Left lobe of liver (tissue), 2 donors: ENCODE measurements at regions not wholly inside any gene's neighbourhood (a gene's known extent, or its start where the extent isn't known, plus 50 kb on each side); places are given as distances from the start of the nearest gene placed in this dataset.
"Not testable (repeated sequence)": the region's sequence is repeated elsewhere in the genome, so short reads cannot be mapped to it uniquely, and the experiment has no call there.

Experiments used
- ATAC-seq: fragments of 200-7000 bp; cut with Tn5 transposase; one replicate; pipeline ENCODE4 v1.9.1; 2020; ENCODE audit warnings: mild to moderate bottlenecking, moderate library complexity
- DNase-seq: peaks from one replicate; pipeline ENCODE4 v3.0.0-alpha.2; 2020; ENCODE audit warnings: low spot score
- donor health status: DM: no; HTN: no; CAD: no; lungs with moderate emphysema.
- donor health status: DM: no; HTN: yes; CAD: no.

DNA sequence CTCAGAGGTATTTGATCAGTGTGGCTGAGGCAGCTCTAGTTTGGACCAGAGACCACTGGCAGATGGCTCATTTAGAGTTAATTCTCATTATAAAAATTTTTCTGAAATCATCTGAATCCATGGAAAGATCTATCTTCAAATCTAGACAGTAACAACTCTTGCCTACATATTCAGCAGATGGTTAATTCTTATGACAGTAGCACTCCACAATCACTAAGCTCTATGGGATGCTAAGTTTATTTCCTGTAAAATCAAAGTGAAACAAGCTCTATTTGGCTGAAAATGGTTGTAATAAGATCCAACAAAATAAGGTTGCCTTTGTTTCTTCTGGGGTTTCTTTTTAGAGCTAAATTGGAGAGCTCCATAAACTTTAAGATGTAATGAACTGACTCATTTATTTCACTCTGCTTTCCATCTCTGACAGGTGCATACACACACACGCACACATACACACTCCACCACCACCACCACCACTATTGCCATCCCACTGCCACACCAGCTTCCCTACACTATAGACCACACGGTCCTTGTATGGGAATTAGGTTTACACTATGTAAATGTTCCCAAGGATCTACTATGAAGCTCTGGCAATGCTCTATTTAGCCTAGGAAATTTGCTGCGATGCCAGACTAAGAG lies 293.1 kb downstream of the RPAP3 start:
- DNase-seq (no peak), ATAC-seq (no peak)

DNA sequence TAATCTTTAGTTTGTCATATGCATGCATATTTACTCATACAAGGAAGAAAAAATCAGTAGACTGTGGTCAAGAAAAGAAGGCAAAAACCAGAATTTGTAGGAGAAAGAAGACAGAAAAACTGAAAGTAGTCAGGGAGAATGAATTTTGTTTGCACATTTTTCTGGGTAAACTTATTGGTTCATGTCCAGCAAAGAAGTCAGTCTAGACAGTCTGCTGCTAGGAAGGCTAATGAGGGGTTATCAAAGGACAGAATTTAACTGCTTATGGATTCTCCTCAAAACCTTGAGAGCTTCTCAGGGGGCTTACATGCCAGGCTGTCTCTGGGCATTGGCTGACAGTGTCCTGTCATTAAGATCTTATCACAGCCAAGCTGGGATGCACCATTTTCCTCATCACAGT lies 293.9 kb downstream of the RPAP3 start:
- DNase-seq (no peak), ATAC-seq (no peak)

DNA sequence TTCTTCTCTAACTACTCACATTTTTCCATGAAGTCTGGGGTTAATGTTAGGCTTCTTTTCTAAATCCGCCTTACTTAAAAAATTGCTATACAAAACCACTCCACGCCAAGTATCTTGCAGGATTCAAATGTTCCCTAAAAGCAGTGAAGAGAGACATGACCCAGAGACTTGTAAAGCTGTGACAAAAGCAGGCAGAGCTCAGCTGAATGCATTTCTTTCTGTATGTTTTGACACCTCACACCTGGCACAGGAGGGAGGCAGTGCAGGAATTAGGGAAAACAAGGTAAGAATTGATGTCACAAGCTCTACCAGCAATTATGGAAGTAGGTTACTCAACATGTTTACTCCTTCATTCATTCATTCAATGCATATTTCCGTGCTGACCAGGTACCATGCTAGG lies 295.0 kb downstream of the RPAP3 start:
- DNase-seq (no peak), ATAC-seq (no peak)

DNA sequence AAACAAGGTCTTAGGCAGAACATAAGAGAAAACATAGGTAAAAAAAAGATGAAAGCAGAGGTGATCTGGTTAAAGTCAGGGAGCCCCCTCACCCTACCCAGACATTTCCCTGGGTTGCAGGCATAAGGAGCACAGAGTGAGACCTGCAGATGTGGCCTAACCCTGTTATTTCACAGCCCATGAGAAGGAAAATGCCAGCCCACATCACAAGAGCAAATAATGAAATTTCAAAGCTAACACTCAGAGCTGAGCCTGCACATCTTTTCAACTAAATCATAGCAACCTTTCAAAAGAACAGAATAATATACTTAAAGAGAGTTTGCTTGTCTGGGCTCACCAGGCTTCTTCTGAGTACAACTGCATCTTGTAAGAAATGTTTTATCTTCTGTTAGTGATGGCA lies 295.4 kb downstream of the RPAP3 start:
- ATAC-seq (no peak), DNase-seq (no peak)

DNA sequence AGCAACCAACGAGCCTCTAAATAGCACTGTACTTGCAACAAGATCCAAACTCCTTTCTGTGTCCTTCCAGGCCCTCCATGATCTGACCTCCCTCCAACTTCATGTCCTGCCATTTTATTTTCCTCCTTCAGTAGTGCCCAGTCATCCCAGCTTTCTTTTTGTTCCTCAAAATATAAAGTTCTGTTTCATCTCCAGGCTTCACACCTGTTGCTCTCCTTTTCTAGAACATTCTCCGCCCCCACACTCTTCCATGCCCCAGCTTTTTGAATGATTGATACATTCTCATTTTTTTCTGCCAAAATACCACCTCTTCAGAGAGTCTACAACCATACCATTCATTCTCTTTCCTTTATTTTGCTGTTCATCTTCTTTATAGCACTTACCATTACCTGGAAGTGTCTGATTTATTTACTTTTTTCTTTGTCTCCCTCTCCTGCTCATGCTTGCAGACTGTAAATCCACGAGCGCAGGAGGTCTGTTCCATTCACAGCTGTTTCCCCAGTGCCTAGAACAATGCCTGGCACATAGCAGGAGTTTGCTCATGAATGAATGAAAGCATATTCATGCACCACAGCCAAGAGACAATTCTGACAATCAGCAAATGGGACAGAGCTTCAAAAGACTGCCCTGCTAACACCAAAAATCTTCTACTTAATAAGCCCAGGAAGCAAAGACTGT lies 296.4 kb downstream of the RPAP3 start:
- ATAC-seq (no peak), DNase-seq (no peak)

DNA sequence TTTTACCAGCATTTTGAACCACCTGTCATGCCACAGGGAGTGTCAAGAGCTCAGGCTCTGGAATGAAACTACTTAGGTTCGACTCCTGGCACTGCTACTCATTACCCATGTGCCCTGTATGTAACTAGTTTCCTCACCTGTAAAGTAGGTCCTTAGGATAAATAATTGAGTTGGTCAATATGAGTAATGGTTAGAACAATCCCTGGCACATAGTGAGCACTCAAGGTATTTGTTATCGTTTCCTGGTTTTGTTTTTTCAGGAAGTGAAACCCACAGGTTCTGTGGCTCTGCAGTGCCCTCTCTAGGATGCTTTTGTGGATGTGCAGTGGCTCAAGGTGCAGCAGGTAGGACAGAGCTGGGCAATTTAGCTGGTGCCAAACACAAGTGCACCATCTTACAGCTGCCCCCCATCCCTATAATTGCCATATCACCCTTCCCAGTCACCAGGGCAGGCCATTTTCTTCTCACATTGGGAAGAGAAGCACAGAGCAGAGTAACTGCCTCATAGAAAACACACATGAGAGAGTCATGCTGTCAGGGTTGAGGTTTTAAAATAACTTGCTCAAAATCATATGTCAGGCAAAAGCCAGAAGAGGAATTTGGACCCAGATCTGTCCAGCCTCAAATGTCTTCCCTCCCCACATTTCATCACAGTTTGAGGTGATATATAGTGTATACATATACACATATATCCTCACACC lies 297.5 kb downstream of the RPAP3 start:
- DNase-seq (no peak), ATAC-seq (no peak)

DNA sequence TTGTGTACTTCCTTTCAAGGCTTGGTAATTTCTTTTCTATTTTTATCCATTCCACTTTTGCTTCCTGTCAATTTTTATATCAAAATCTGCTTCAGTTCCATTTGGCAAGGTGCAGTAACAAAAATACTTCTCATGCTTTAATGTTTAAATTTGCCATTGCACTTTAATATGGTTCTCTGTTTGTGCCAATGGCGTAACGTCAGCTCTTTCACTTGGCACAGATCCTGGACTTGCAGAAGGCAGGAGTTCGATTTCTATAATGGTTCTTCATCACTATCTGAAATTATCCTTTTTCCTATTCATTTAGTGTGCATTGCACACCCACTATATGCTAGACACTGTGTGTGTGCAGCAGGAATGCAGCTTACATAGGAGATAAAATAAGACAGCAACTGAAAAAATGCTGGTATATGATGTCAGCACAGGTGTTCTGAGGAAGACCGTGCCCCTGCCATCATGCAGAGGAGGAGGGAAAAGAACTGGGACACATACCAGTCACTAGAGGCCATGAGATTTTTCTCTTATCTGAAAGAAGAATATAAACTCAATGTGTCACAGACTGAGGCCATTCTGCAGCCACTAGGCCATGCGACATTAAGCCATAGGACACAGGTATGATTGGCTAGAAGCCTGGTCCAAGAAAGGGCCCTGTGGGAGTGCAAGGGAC lies 298.2 kb downstream of the RPAP3 start:
- no peak for DNase-seq
- ATAC-seq: peak; percentile 52

DNA sequence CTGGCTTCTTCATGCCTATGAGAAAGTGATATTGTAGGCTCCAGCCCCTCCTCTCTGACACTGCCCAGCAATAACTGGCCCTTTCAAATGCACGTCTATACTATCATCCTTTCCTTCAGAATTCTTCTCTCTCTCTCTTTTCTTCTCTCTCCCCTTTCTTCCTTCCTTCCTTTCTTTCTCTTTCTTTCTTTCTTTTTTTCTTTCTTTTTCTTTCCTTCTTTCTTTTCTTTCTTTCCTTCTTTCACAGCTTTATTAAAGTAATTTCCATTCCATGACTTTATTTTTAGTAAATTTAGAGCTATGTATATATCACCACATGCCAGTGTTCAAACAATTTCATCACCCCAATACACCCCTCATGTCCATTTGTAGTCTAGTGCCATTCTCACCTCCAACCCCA lies 302.1 kb downstream of the RPAP3 start:
- no peak for ATAC-seq
- no peak for DNase-seq

DNA sequence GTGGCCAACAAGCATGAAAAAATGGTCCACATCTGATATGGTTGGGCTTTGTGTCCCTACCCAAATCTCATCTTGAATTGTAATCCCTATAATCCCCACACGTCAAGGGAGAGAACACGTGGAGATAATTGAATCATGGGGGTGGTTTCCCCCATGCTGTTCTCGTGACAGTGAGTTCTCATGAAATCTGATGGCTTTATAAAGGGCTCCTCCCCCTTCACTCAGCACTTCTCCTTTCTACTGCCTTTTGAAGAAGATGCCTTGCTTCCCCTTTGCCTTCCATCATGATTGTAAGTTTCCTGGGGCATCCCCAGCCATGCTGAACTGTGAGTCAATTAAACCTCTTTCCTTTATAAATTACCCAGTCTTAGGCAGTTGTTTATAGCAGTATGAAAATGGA lies 304.6 kb downstream of the RPAP3 start:
- DNase-seq, ATAC-seq: not testable (repeated sequence)

DNA sequence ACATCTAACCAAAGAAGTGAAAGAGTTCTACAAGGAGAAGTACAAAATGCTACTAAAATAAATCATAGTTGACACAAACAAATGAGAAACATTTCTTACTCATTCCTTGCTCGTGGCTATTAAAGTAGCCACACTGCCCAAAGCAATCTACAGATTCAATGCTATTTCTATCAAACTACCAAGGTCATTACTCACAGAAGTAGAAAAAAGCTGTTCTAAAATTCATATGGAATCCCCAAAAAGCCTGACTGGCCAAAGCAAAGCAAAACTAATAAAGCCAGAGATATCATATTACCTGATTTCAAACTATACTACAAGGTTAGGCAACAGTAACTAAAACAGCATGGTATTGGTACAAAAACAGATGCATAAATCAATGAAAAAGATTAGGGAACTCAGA lies 305.6 kb downstream of the RPAP3 start:
- ATAC-seq (no peak), DNase-seq (no peak)

DNA sequence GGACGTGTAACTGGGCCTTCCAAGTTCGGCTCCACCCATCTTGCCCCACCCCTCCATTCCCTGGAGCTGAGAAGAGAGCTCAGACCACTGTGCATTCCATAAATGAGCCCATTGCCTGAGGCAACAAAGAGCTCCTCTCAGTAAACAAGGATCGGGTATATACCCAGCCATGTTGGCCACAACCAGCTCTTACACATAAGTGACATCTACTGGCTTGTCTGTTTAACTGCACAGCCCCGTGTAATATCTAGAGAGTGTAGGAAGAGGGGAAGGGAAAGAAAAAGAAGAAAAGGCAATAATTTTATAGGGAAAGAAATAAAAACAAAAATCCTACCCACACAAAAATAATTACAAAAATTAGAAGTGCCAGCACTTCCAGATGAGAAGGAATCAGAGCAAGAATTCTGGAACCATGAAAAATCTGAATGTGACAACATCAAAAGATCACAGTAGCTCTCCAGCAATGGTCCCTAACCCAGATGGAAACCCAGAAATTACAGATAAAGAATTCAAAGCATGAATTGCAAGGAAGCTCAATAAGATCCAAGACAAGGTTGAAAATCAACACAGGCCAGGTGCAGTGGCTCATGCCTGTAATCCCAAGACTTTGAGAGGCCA lies 308.1 kb downstream of the RPAP3 start:
- DNase-seq (peak; percentile 53), ATAC-seq (peak; percentile 99)

DNA sequence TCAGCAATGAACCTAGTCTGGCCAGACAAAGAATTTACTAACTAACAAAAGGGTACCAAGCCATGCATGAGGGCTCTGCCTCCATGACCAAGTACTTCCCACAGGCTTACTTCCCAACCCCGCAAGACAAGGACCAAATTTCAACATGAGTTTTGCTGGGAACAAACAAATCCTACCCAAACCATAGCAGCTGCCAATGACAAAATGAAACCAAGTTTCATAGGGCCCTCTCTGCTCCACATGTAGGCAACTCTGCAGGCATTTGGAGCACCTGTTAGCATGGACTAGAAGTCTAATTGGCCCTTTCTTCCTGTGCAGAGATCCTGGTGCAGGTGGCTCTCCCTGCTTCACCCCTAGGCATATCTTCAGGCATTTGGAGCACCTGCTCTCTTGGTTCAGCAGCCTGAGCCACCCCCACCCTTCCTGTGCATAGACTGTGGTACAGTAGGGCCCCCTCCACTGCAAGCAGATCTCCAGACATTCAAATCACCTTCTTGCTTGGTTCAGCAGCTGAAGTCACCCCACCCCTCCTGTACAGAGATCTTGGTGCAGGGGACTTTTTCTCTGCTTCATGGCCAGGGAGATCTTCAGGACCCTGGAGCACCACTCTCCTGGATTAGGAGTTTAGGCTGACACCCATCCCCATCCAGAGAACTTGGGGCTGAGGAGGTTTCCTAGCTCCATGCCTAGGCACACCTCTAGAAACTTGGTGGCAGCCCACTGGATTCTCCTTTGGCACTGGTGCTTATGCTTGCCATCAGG lies 308.7 kb downstream of the RPAP3 start:
- ATAC-seq (peak; percentile 67), DNase-seq (no peak)

DNA sequence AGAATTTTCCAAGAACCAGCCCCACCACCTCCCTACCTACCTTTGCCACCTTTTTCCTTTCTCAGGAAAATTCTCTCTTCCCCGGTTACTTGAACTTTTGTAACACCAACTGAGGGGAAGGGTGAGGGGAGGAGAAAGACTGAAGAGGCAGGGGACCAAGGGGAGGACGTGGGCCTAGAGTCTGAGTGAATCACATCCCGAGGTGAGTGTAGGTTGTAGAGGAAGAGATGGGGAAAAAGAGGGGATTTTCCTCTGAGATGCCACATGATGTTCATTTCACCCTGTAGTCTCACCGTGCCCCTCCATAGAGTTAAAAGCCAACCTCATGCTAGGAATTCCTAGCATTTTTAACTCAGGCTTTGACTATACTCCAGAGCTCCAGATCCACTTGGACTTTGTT lies 311.8 kb downstream of the RPAP3 start:
- ATAC-seq: no peak
- no peak for DNase-seq

DNA sequence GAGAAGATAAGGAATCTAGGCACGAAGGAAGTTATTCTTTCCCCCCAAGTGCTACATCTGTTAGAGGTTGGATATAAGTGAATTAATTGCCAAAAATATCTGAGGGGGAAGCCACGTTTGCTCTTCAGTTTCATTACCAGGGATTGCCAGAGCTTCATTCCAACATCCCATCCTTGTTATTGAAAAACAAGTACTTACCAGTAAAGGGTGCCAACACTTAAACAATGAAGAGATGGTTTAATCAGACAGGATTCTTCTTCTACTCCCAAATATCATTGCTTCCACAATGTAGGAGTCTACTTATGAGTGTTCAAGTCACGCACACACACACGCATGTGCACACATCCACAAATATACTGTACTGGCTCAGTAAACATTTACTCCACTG lies 312.4 kb downstream of the RPAP3 start:
- no peak for DNase-seq

DNA sequence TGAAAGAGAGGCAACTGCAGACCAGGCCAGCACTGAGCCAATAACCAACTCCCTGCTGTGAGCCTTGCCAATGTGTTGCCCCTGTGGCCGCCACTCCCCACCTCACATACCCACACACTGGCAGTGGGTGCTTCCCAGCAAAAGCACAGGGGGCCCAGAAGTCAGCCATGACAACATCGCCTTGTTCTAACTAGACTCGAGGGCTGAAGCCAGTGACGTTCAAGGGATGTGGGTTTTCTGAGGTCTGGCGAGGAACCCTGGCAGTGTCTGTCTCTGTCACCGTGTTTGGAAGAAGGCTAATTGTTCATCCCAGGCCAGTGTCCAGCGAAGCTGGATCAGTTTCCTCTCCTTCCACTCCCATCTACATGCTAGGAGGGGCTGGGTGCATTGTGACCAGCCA lies 311.8 kb upstream of the AMIGO2 start:
- DNase-seq (no peak), ATAC-seq (no peak)

More for the DNA sequence above, 312.4 kb downstream of the RPAP3 start:
- ATAC-seq: no peak

DNA sequence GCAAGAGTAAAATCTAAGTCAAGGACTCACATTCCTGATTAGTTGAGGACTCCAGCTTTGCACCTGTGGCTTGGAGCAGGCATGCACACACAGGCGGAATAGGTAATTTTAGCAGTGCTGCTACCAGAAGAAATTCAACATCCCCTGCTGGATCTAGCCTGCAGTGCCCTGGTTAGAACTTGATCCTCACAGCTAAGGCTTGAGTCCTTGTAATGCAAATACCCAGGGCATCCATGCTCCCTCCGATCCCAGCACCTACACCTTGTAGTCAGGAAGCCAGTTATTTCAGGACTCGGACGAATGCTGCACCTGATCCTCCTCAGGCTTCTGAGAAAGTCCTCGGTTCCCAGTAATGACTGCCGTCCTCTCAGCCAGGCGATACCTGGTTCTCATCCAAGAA lies 309.0 kb upstream of the AMIGO2 start:
- no peak for DNase-seq
- ATAC-seq: no peak

DNA sequence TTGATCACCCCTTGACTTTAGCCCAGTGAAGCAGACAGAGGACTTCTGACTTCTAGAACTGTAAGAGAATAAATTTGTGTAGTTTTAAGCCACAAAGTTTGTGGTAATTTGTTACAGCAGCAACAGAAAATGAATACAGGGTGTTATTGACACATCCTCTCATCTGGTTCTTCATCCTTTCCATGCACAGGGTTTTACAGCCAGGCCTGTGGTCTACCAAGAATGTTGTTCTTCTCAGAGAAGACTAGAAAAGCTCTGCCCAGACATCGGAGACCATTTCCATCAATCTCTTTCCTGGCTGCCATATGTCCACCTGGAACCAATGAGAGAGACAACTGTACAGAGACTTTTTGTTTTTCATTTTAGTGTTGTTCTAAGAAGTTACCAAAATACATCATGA lies 308.2 kb upstream of the AMIGO2 start:
- ATAC-seq: no peak

DNA sequence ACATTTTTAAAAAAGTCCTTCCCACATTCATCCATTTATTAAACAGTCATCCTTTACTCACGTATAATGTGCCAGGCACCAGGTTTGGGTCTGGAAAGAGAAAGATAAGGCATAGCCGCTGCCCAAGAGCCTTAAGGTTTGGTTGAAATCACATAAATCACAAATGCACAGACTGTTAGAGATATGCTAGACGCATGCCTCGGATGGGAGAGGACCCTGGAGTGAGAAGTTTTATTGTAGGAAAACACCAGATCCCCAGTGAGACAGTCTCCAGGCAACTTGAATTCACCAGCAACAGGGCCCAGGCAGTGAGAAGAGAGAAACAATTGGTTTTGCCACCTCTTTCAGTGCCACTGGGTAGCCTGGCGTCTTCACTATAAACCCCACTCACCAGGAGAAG lies 305.9 kb upstream of the AMIGO2 start:
- DNase-seq: no peak
- no peak for ATAC-seq

More for the DNA sequence above, 308.2 kb upstream of the AMIGO2 start:
- DNase-seq: no peak

DNA sequence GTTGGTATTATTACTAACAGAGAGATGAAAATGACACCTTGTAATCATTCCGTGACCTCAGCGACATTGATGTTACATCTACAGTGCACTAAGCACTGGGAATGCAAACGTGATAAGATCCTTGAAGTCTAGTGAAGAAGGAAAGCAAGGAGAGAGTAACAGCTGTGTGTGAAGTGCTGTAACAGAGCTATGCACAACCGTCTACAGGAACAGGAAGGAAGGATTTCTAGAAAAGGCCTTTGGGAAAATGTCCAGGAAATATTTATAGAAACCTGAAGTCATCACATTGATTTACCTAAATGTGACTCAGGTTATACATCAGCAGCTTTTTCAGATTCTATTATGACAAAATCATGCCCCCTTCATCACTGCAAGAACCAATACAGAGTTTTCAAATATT lies 304.2 kb upstream of the AMIGO2 start:
- ATAC-seq: no peak

DNA sequence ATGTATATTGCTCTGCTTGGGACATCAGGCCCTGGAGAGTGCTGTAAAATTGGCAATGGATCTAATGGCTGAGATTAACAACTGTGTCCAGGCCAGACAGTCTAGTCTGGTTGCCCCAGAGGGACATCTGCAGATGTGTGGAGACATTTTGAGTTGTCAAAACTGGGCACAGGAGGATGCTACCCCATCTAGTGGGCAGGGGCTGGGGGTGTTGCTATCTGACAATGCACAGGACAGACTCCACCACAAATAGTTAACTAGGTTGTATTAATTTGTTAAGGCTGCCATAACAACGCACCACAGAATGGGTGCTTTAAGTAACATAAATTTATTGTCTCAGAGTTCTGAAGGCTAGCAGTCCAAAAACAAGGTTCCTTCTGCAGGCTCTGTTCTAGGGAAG lies 302.5 kb upstream of the AMIGO2 start:
- no peak for DNase-seq
- ATAC-seq: no peak

More for the DNA sequence above, 304.2 kb upstream of the AMIGO2 start:
- DNase-seq: no peak

DNA sequence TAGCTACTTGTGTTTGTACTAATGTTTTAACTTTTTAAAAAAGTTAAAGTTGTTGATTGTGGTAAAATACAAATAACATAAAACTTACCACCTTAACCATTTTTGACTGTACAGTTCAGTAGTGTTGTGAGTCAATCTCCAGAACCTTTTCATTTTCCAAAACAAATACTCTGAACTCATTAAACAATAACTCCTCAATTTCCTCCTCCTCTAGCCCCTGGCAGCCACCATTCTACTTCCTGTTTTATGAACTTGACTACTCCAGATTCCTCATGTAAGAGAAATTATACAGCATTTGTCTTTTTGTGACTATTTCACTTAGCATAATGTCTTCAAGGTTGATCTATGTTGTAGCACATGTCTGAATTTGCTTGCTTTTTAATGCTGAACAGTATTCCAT lies 299.1 kb upstream of the AMIGO2 start:
- no peak for DNase-seq
- no peak for ATAC-seq
